ENCODE measurements at regions not wholly inside any gene's neighbourhood (a gene's known extent, or its start where the extent isn't known, plus 50 kb on each side); places are given as distances from the start of the nearest gene placed in this dataset.

DNA sequence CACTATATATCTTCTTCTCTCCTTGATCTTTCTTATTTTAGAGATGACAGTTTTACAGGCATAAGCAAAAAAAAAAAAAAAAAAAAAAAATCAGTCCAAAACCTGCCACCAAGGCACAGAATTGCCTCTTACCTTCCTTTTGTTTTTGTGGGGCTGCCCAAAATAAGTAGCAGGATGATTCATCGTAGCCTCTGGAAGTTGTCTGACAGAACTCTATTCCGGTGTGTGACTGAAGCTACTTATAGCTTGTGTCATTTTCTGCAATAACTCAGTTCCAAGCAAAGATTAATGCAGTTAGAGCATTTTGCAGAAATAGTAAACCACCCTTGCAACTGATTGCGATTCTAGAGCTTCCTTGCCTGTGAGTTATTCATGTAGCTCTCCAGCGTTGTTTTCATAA is 186.8 kb downstream of the KIF2B start:
- no peak for DNase-seq

DNA sequence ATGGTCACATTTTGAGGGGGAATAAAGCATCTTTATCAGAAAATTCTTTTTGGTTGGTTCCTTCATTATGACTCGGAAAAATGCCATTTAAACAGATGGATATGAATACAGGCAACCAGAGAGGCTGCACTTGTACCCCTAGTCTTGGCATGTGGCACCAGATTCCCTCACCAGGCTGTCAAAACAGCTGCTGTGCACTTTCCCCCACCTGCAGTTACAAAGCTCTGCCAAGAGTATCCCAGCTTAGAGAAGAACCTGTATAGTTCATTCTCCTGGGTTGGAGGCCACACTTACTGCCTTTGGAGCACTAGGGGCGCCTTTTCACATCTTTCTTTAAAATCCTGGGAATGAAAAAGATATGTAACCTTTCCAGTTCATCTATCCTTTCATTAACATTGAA is 190.3 kb downstream of the KIF2B start:
- DNase-seq: no peak

- no peak for DNase-seq
Measured at GRCh38 chr17:54015734-54016133, 193.0 kb downstream of the KIF2B start.

GRCh38 chr17:54021418-54021817 is 198.7 kb downstream of the KIF2B start:
- no peak for DNase-seq

- no peak for DNase-seq
Measured at GRCh38 chr17:54028986-54029580, 206.4 kb downstream of the KIF2B start.

GRCh38 chr17:54029986-54030385 is 207.3 kb downstream of the KIF2B start:
- DNase-seq: no peak

DNA sequence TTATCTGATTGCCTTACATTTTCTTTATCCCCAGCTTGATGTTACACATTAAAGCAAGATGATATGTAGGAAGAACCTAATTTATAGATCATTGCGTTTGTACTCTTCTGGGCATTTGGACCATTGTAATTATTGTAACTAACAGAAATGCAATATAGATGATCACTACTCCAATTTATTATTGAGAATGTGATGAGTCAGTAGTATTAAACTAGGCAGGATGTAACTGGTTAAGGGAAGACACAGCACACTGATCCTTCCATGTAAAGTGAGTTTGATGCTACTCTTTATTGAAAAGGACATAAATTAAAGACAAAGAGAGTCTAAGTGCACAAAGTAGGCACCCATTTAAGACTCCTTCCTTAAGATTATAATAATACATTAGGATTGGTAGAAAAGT is 223.8 kb downstream of the KIF2B start:
- no peak for DNase-seq

DNA sequence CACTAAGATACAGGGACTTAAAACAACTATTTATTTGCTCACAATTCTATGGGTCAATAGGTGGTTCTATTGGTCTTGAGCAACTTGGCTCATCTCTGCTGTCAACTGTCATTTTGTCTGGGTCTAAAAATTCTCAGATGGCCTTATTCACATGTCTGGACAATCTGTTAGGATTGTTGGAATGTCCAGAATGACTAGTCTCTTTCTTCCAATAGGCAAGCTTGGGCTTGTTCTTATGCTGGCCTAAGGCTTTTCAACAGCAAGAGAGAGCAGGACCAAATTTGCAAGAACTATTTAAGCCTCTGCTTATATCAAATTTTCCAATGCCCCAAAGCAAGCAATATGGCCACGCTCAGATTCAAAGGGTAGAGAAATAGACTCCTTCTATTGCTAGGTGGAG is 240.9 kb downstream of the KIF2B start:
- DNase-seq: no peak

DNA sequence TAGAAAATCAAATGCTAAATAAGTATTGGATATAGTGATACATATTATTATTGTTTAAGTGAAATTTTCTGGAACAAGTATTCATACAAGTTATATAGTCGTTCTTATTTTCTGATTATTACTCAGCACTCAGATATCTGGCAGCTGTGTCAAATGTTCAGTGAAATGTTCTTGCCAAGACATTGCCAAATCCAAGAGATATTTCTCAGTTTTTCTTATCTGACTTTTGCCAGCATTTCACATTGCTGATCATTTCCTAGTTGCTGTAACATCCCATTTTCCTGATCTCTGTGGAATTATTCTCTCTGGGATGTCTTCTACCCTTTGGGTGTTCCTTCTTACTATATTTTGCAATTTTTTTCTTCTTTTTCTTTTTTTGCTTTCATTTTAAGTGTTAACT is 262.3 kb downstream of the KIF2B start:
- DNase-seq: no peak

DNA sequence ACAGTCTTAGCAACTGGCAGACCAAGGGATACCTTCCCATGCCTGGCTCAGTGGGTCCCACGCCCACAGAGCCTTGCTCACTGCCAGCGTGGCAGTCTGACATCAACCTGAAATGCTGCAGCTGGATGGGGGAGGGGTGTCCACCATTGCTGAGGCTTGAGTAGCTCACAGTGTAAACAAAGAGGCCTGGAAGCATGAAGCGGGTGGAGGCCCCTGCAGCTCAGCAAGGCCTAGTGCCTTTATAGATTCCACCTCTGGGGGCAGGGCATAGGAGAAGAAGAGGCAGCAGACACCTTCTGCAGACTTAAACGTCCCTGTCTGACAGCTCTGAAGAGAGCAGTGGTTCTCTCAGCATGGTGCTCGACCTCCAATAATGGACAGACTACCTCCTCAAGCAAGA is 263.2 kb downstream of the KIF2B start:
- no peak for DNase-seq

DNA sequence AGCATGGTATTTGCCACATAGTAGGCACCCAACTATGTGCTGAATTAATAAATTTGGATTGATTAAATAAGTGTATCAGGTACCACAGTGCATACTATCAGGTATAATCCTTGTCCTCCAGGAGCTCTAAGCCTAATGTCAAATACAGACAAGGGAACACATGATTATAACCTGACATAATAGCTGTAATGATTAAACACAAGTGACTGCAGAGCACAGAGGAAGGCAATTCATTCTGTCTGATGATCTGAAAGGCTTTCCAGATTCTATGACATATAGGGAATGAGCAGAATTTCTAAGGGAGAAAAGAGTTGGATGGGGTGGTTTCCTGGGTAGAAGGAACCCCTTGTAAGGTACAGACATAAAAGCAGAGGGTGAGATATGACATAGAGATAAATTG is 273.5 kb downstream of the KIF2B start:
- DNase-seq: no peak

- DNase-seq: no peak
Measured at GRCh38 chr17:54099221-54099620, 276.5 kb downstream of the KIF2B start.

DNA sequence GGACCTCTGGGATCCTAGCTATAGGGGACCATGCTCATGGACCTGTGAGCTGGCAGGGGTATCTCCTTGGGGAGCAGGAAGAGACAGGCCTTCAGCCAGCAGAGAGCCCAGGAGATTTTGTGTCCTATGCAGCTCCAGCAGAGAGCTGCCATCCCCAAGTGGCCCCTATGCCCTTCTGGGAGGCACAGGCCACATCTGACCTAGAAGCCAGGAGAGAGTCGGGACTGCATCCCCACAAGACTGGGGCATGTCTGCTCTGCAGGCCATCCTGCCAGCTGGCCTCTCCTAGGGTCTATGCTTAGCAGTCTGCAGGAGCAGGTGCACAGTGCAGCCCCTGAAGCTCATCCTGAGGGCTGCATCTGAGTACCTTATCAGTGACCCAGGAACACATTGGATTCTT is 279.5 kb downstream of the KIF2B start:
- DNase-seq: no peak

- DNase-seq: no peak
Measured at GRCh38 chr17:54111576-54111975, 288.8 kb downstream of the KIF2B start.

GRCh38 chr17:54117452-54117851 is 294.7 kb downstream of the KIF2B start:
- no peak for DNase-seq

DNA sequence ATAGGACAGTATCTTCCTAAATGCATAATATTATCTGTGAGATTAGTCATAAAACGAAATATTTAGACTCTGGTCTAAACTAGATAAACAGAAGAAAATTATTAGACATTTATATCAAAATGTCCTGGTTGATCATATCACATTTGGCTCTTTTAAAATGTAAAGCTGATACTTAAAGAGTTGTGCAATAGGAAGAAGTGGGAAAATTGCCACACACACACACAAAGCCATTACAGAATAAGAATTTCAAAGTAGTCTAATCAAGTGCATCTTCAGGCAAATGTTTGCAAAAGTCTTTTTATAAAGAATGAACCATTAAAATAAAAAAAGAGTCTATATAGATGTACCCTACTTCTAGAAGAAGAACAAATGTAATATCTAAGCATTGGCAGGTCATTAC is 301.7 kb downstream of the KIF2B start:
- DNase-seq: no peak

GRCh38 chr17:54153423-54153822 is 330.7 kb downstream of the KIF2B start:
- DNase-seq: no peak

DNA sequence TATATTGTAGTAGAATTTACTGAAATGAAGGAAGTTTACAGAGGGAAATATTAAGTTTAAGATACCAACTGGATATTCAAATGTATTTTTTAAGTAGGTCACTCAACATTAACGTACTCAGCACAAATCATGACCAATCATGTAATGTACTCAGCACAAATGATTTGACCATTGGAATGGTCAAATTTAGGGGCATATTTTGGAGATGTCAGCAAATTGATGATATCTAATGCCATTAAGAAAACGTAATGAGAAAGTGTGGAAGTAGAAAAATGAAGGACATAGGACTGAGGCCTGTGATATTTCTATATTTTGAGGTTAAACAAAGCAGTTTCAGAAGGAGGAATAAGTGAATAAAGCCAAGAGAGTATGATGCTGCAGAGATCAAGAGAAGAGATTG is 334.8 kb downstream of the KIF2B start:
- DNase-seq: no peak

- DNase-seq: peak; percentile 18
Measured at GRCh38 chr17:54172096-54172984, 349.6 kb downstream of the KIF2B start.

DNA sequence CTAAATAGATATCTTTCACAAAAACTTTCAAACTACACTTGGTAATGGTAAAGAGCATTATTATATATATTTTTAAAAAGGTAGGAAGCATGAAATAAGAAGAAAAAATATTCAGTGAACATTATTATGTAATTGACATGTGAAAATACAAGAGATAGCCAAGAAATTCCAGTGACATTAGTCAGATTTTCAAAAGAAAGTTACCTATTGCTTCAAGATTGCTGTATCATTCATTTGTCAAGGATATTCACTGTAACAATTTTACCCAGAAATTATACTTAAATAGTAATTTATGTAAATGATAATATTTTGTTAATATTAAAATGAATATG is 350.2 kb downstream of the KIF2B start:
- DNase-seq: no peak

DNA sequence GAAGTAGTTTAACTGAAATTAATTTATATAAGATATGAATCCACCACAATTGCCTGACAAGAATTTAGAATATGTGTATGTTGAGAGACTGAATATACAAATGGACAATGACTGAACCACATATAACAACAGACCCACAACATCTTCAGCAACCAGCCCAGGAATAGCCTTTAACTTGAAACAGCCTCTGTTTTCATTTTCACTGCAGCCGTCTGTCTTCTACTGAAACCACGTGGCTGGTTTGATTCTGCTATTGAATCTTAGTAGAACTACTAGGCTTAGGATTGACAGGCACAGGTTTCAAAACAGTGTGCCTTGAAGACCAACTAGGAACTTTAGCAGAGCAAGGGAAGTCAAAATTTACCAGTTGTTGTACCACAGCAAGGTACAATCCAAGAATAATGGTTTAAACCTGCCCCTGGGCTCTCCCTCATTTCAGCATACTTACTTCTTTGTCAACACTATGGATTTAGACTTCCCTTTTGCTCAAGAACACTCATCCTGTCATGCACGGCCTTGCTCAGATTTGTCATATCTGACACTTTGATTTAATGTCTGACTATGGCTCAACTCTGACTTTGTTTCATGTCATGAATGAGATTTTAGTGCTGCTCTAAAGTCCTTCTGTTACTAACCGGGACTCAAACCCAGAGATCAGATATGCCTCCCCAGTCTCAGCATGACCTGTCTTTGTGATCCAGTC is 355.0 kb downstream of the KIF2B start:
- no peak for DNase-seq

GRCh38 chr17:54180950-54181349 is 358.2 kb downstream of the KIF2B start:
- no peak for DNase-seq

DNA sequence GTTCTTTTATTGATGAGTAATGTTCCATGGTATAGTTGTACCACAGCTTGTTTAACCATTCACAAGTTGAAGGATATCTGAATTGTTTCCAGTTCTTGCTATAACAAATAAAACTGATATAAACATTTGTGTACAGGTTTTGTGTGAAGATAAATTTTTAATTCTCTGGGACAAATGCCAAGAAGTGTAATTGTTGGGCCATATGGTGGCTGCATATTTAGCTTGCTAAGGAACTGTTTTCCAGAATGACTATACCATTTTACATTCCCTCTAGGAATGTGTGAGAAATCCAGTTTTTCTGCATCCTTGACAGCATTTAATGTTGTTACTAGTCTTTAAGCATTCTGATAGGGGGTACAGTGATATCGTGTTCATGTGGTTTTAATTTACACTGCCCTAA is 368.5 kb downstream of the KIF2B start:
- DNase-seq: no peak

- no peak for DNase-seq
Measured at GRCh38 chr17:54194268-54194667, 371.5 kb downstream of the KIF2B start.
